ENCODE measurements at regions not wholly inside any gene's neighbourhood (a gene's known extent, or its start where the extent isn't known, plus 50 kb on each side); places are given as distances from the start of the nearest gene placed in this dataset.
"Not testable (repeated sequence)": the region's sequence is repeated elsewhere in the genome, so short reads cannot be mapped to it uniquely, and the experiment has no call there.

DNA sequence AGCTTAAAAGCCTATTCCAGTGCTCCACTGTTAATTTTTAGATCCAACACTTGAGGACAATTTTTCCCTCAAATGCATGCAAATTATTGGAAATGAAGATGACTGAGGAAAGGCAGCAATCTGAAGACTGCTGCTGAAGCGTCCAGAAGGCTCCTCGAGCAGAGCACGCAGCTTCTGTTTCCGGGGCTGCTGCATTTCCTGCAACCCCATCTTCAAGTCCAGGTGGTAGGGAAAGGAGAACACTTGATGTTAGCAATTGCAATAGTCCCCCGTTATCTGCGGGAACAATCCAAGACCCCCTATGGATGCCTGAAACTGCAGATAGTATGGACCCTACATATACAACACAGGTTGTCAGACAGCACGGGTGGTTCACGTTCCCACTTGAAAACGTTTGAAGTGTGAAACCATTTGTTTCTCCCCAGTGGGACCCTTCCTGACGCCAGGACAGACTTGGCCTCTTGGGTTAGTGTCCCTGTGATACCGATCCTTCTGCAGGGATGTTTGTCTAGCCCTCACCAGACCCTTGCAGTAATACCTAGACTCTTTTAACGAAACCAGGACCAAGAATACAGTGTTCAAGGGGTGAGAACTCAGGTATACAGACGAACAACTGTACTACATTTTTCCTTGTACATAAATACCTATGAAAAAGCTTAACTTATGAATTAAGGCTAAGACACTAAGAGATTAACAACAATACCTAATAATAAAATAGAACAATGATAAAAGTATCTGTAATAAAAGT is 152.3 kb downstream of the HSD17B3 start:
- no peaks in the 10 kb centered on the region for H3K36me3 ChIP-seq
- H3K27me3 ChIP-seq = no peaks in the 10 kb centered on the region
- H3K4me3 ChIP-seq = no peak overlapping the region
- H3K9me3 ChIP-seq = no peaks in the 10 kb centered on the region
- no peak for DNase-seq
- in situ Hi-C loops (cut with MboI; ENCODE audit: low pct_ligation_motif_present in 1 of 4, low pct_unique_long_range_greater_than_20kb in 1 of 4, low sequenced_read_pairs in 3 of 4) = no loop called here
- H3K4me1 ChIP-seq = peaks cover 0 to 22% (median 3%) of the 10 kb centered on the region in 4 donors
- intact Hi-C loops (cut with DNase I; ENCODE audit: low total_unique reads) = no loop called here
- TF ChIP-seq EP300 (IDR thresholded peaks at IDR 0.05; ENCODE audit: low read depth) (no peak), POLR2AphosphoS5 (IDR thresholded peaks at IDR 0.05) (no peak), CTCF (IDR thresholded peaks at IDR 0.05) (no peak), POLR2A (IDR thresholded peaks at IDR 0.05) (no peak)
- 77 to 82% methylated on average over 6 to 13 of the region's 13 CpGs for WGBS, 2 donors (ENCODE audit: low coverage in 1 of 2)
- H3K27ac ChIP-seq = peak overlapping the region; percentile 39 to 59 (median 45)

- Histone ChIP-seq H3K27me3 (no peaks in the 10 kb centered on the region), H3K4me3 (no peak overlapping the region), H3K27ac (peak overlapping the region; percentile 39 to 59 (median 45)), H3K4me1 (peaks cover 0 to 22% (median 3%) of the 10 kb centered on the region in 4 donors), H3K9me3 (no peaks in the 10 kb centered on the region), H3K36me3 (no peaks in the 10 kb centered on the region)
- intact Hi-C loops (cut with DNase I; ENCODE audit: low total_unique reads) = no loop called here
- DNase-seq = no peak
- TF ChIP-seq POLR2A (IDR thresholded peaks at IDR 0.05) (no peak), POLR2AphosphoS5 (IDR thresholded peaks at IDR 0.05) (peak in 1 of 3 donors; percentile 47), EP300 (IDR thresholded peaks at IDR 0.05; ENCODE audit: low read depth) (no peak), CTCF (IDR thresholded peaks at IDR 0.05) (no peak)
- WGBS, 2 donors (ENCODE audit: low coverage in 1 of 2) = 60 to 61% methylated on average over 7 to 8 of the region's 8 CpGs
- in situ Hi-C loops (cut with MboI; ENCODE audit: low pct_ligation_motif_present in 1 of 4, low pct_unique_long_range_greater_than_20kb in 1 of 4, low sequenced_read_pairs in 3 of 4) = no loop called here
Measured at GRCh38 chr9:96148634-96149532, 153.1 kb downstream of the HSD17B3 start.

GRCh38 chr9:96147029-96147428 is 154.9 kb downstream of the HSD17B3 start:
- H3K27ac ChIP-seq = peak overlapping the region in 3 of 4 donors; percentile 13 to 39 (median 20)

GRCh38 chr9:96141666-96142065 is 160.3 kb downstream of the HSD17B3 start:
- 51 to 76% methylated on average over 5 of the region's 5 CpGs for WGBS, 2 donors (ENCODE audit: low coverage in 1 of 2)
- H3K4me1 ChIP-seq = peaks cover 20 to 37% (median 24%) of the 10 kb centered on the region in 4 donors
- no peak overlapping the region for H3K4me3 ChIP-seq
- no peaks in the 10 kb centered on the region for H3K36me3 ChIP-seq
- in situ Hi-C loops (cut with MboI; ENCODE audit: low pct_ligation_motif_present in 1 of 4, low pct_unique_long_range_greater_than_20kb in 1 of 4, low sequenced_read_pairs in 3 of 4) = no loop called here
- H3K27ac ChIP-seq = peak overlapping the region; percentile 78 to 84 (median 82)
- intact Hi-C loops (cut with DNase I; ENCODE audit: low total_unique reads) = no loop called here
- H3K27me3 ChIP-seq = no peaks in the 10 kb centered on the region
- TF ChIP-seq POLR2AphosphoS5 (IDR thresholded peaks at IDR 0.05) (no peak), POLR2A (IDR thresholded peaks at IDR 0.05) (no peak), EP300 (IDR thresholded peaks at IDR 0.05; ENCODE audit: low read depth) (no peak), CTCF (IDR thresholded peaks at IDR 0.05) (no peak)
- H3K9me3 ChIP-seq = no peaks in the 10 kb centered on the region
- no peak for DNase-seq

More at GRCh38 chr9:96147029-96147428, 154.9 kb downstream of the HSD17B3 start:
- WGBS, 2 donors (ENCODE audit: low coverage in 1 of 2) = 56 to 60% methylated on average over 1 to 11 of the region's 11 CpGs
- H3K4me1 ChIP-seq = peaks cover 0 to 22% (median 3%) of the 10 kb centered on the region in 4 donors
- H3K36me3 ChIP-seq; H3K27me3 ChIP-seq; intact Hi-C loops (cut with DNase I; ENCODE audit: low total_unique reads); H3K9me3 ChIP-seq; in situ Hi-C loops (cut with MboI; ENCODE audit: low pct_ligation_motif_present in 1 of 4, low pct_unique_long_range_greater_than_20kb in 1 of 4, low sequenced_read_pairs in 3 of 4); H3K4me3 ChIP-seq: not testable (repeated sequence)
- DNase-seq = peak; percentile 31
